ENCODE measurements at regions not wholly inside any gene's neighbourhood (a gene's known extent, or its start where the extent isn't known, plus 50 kb on each side); places are given as distances from the start of the nearest gene placed in this dataset.

DNA sequence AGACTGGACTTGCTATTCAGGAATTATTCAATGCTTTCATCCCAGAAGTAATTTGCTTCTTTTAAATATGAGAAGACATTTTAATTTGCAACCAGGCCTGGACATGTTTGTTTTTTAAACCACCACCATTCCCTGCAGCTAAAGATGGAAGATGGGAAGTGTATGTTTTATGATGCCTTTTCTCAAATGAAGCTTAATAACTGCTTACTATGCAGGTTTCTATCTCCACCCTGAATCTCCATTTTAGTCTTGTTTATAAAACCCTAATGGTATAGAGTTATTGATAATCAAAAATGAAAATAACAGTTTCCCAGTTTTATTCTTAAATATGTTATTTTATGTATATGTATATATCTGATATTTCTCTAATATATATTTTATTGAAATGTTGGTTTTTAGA is 418.9 kb downstream of the C4orf33 start:
- H3K27ac ChIP-seq, result no peak overlapping the region
- DNase-seq (ENCODE audit: low read depth, low spot score), result no peak

GRCh38 chr4:129515356-129515755 is 419.4 kb downstream of the C4orf33 start:
- no peak for DNase-seq (ENCODE audit: low read depth, low spot score)

DNA sequence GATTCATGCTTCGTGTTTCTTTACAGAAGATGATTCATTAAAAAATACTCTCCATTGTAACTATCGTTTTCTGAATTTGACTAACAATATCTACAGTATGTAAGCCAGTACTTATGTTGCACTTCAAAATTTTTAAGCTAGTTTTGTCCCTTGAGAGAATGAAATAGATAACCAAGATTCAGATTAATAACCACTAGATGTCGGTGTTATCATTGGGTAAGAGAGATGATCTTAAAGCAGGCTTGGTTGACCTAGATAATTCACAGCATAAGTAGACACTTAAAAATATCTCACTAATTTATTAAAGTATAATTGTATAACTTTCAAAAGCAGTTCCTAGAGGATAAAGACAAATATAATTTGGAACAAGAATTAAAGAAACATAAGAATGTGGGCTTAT is 430.9 kb downstream of the C4orf33 start:
- DNase-seq (ENCODE audit: low read depth, low spot score), result no peak

More at GRCh38 chr4:129515356-129515755, 419.4 kb downstream of the C4orf33 start:
- H3K27ac ChIP-seq, result no peak overlapping the region

DNA sequence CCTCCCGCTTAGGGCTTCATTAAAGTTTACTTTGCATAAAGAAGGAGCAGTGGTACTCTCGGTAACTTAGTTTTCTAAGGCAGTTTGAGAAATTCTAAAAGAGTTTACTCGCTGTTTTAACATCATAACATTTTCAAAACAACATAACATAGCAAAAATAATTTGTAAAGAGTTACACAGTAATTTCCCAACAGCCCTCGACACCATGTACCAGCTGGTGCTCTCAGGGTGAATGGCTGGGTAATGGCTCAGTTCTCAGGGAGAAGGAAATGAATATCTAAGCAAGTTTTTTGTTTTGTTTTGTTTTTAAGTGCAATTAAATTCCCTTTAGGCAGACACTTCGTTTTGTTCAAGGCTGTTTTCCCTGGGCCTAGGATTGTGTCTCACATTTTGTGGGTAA is 435.3 kb downstream of the C4orf33 start:
- H3K27ac ChIP-seq, result no peak overlapping the region
- no peak for DNase-seq (ENCODE audit: low read depth, low spot score)

More for the DNA sequence above, 430.9 kb downstream of the C4orf33 start:
- H3K27ac ChIP-seq, result no peak overlapping the region

DNA sequence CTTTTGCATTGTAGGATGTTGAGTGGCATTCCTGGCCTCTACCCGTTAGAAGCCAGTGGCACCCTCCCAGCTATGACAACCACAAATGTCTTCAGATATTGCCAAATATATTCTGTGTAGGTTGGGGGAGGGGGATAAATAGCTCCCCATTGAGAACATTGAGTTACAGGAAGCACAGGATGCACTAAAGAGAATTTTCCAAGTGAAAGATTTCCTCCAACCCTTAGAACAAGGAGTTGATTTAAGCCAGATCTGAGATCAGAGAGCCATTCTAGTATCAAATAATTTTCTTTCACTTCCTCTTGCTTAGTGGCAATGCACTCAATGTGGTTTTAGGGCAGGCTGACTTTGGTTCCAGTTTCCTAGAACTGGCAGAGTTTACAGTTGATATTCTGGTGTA is 436.6 kb downstream of the C4orf33 start:
- H3K27ac ChIP-seq, result no peak overlapping the region
- no peak for DNase-seq (ENCODE audit: low read depth, low spot score)

- no peak for DNase-seq (ENCODE audit: low read depth, low spot score)
- no peak overlapping the region for H3K27ac ChIP-seq
Observed at GRCh38 chr4:129543299-129543698, 447.3 kb downstream of the C4orf33 start.

GRCh38 chr4:129545599-129546278 is 449.8 kb downstream of the C4orf33 start:
- peak; percentile 5 for DNase-seq (ENCODE audit: low read depth, low spot score)
- H3K27ac ChIP-seq, result no peak overlapping the region

DNA sequence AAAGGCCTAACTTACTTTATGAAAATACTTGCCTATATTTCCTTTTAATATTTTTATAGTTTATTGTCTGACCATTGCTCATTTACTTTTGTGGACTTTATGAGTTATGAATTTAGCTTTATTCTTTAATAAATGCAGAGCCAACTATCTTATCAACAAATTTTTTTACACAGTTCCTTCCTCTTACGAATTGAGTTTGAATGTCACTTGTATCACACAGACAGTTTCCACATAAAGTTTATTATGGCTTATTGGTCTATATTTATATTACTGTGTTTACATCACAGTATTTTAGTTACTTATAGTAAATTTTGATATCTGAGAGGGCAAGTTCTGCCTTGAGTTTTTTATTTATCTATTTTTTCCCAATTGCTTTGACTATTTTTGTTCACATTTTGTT is 450.6 kb downstream of the C4orf33 start:
- no peak overlapping the region for H3K27ac ChIP-seq
- DNase-seq (ENCODE audit: low read depth, low spot score), result no peak

GRCh38 chr4:129550281-129550785 is 454.4 kb downstream of the C4orf33 start:
- DNase-seq (ENCODE audit: low read depth, low spot score), result no peak
- H3K27ac ChIP-seq, result no peak overlapping the region

- H3K27ac ChIP-seq, result no peak overlapping the region
- no peak for DNase-seq (ENCODE audit: low read depth, low spot score)
Observed at GRCh38 chr4:129561280-129561679, 465.3 kb downstream of the C4orf33 start.

- H3K27ac ChIP-seq, result no peak overlapping the region
- DNase-seq (ENCODE audit: low read depth, low spot score), result no peak
Observed at GRCh38 chr4:129561886-129562671, 466.1 kb downstream of the C4orf33 start.

GRCh38 chr4:129565214-129565613 is 469.3 kb downstream of the C4orf33 start:
- no peak for DNase-seq (ENCODE audit: low read depth, low spot score)
- no peak overlapping the region for H3K27ac ChIP-seq

GRCh38 chr4:129570326-129570725 is 474.4 kb downstream of the C4orf33 start:
- no peak for DNase-seq (ENCODE audit: low read depth, low spot score)
- no peak overlapping the region for H3K27ac ChIP-seq

- no peak for DNase-seq (ENCODE audit: low read depth, low spot score)
- H3K27ac ChIP-seq, result no peak overlapping the region
Observed at GRCh38 chr4:129578336-129578735, 482.4 kb downstream of the C4orf33 start.

- no peak overlapping the region for H3K27ac ChIP-seq
- DNase-seq (ENCODE audit: low read depth, low spot score), result no peak
Observed at GRCh38 chr4:129581305-129581704, 485.4 kb downstream of the C4orf33 start.

DNA sequence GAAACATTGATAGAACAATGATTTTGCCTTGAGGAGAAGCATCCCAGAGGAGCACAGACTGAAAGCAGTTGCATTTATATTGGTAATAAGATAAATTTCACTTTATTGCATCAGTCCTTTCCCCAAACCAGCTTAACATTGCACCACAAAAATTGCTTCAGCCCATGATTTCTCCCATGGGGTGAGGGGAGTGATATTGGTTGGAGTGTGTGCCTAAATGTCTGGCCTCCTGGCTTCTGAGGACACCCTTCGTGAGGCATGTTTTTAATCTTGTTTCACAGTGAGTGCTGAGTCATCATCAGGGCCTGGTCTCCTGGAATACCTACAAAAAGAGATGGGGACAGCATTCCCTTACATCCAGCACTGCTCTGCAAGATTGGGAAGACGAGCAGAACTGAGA is 487.9 kb downstream of the C4orf33 start:
- no peak for DNase-seq (ENCODE audit: low read depth, low spot score)
- H3K27ac ChIP-seq, result no peak overlapping the region

- no peak overlapping the region for H3K27ac ChIP-seq
- no peak for DNase-seq (ENCODE audit: low read depth, low spot score)
Observed at GRCh38 chr4:129598582-129598981, 502.6 kb downstream of the C4orf33 start.

- DNase-seq (ENCODE audit: low read depth, low spot score), result no peak
- H3K27ac ChIP-seq, result no peak overlapping the region
Observed at GRCh38 chr4:129600898-129601297, 504.9 kb downstream of the C4orf33 start.

- H3K27ac ChIP-seq, result no peak overlapping the region
- DNase-seq (ENCODE audit: low read depth, low spot score), result no peak
Observed at GRCh38 chr4:129602447-129602846, 506.5 kb downstream of the C4orf33 start.

- DNase-seq (ENCODE audit: low read depth, low spot score), result no peak
- H3K27ac ChIP-seq, result no peak overlapping the region
Observed at GRCh38 chr4:129603241-129603931, 507.4 kb downstream of the C4orf33 start.
